Glutamatergic neuron (in vitro differentiated cells): ENCODE measurements at regions not wholly inside any gene's neighbourhood (a gene's known extent, or its start where the extent isn't known, plus 50 kb on each side); places are given as distances from the start of the nearest gene placed in this dataset.
A peak's percentile ranks its signal among the peaks of the same experiment; 100 is the strongest.

Experiments used
- DNase-seq: peaks from one replicate; pipeline ENCODE4 v3.0.0; 2022
- H3K27ac Mint-ChIP-seq: one replicate; pipeline ENCODE4 v1.8.0; 2020; ENCODE audit warnings: mild to moderate bottlenecking, mixed read lengths, inconsistent platforms; ENCODE audit not compliant: unreplicated experiment
- H3K27me3 Mint-ChIP-seq: one replicate; pipeline ENCODE4 v1.8.0; 2020; ENCODE audit warnings: mild to moderate bottlenecking, moderate library complexity, mixed read lengths, inconsistent platforms; ENCODE audit not compliant: unreplicated experiment
- H3K36me3 Mint-ChIP-seq: one replicate; pipeline ENCODE4 v1.8.0; 2020; ENCODE audit warnings: mild to moderate bottlenecking, mixed read lengths, inconsistent platforms; ENCODE audit not compliant: unreplicated experiment
- H3K4me1 Mint-ChIP-seq: one replicate; pipeline ENCODE4 v1.8.0; 2020; ENCODE audit warnings: mild to moderate bottlenecking, low read depth, mixed read lengths, inconsistent platforms; ENCODE audit not compliant: unreplicated experiment
- H3K4me3 Mint-ChIP-seq: one replicate; pipeline ENCODE4 v1.8.0; 2020; ENCODE audit warnings: mild to moderate bottlenecking, mixed read lengths, inconsistent platforms; ENCODE audit not compliant: unreplicated experiment
- H3K9me3 Mint-ChIP-seq: one replicate; pipeline ENCODE4 v1.8.0; 2020; ENCODE audit warnings: mild to moderate bottlenecking, moderate library complexity, mixed read lengths, inconsistent platforms; ENCODE audit not compliant: unreplicated experiment
- CTCF ChIP-seq: fragments of 200-600 bp; sonication (generic); IDR thresholded peaks from one replicate; pipeline ENCODE4 v1.5.0; 2021; ENCODE audit not compliant: partially characterized antibody, unreplicated experiment

GRCh38 chrX:141759238-141759637 is 60.7 kb upstream of the SPANXD start:
- H3K36me3 Mint-ChIP-seq: no peaks in the 10 kb centered on the region
- no peak overlapping the region for H3K4me3 Mint-ChIP-seq
- H3K9me3 Mint-ChIP-seq: peaks cover 3% of the 10 kb centered on the region
- no peak for TF ChIP-seq CTCF
- DNase-seq: no peak
- no peak overlapping the region for H3K27ac Mint-ChIP-seq
- peaks cover 4% of the 10 kb centered on the region for H3K4me1 Mint-ChIP-seq
- peaks cover 2% of the 10 kb centered on the region for H3K27me3 Mint-ChIP-seq

- Mint-ChIP-seq H3K27ac (peak overlapping the region; percentile 69), H3K4me1 (peaks cover 4% of the 10 kb centered on the region), H3K36me3 (no peaks in the 10 kb centered on the region), H3K9me3 (peaks cover 3% of the 10 kb centered on the region), H3K27me3 (peaks cover 2% of the 10 kb centered on the region), H3K4me3 (no peak overlapping the region)
- DNase-seq: no peak
- TF ChIP-seq CTCF: no peak
These were observed 62.2 kb upstream of the SPANXD start for GRCh38 chrX:141760761-141761160.

- Mint-ChIP-seq H3K27ac (no peak overlapping the region), H3K27me3 (no peaks in the 10 kb centered on the region), H3K4me1 (no peaks in the 10 kb centered on the region), H3K9me3 (peaks cover 2% of the 10 kb centered on the region), H3K4me3 (no peak overlapping the region), H3K36me3 (no peaks in the 10 kb centered on the region)
- no peak for TF ChIP-seq CTCF
- DNase-seq: no peak
These were observed 50.5 kb upstream of the MAGEC3 start for GRCh38 chrX:141787655-141788054.
